HEK293 (cell line): ENCODE measurements at regions not wholly inside any gene's neighbourhood (a gene's known extent, or its start where the extent isn't known, plus 50 kb on each side); places are given as distances from the start of the nearest gene placed in this dataset.

ENCODE experiments used
- CTCF ChIA-PET: fragments of 350-600 bp; formaldehyde crosslinking; extraction: SDS; loops from one replicate; lab custom pipeline; 2021; ENCODE audit warnings: antibody characterized with exemption; lab: Yijun Ruan, JAX
- POLR2A ChIA-PET: fragments of 300-600 bp; formaldehyde crosslinking; extraction: SDS; loops from one replicate; lab custom pipeline; 2020; ENCODE audit warnings: antibody characterized with exemption, inconsistent platforms; lab: Yijun Ruan, JAX
- H3K27ac ChIP-seq: fragments of 200-500 bp; sonication (Bioruptor generic); 2 replicates; pipeline ENCODE4 v1.5.1; 2014; ENCODE audit warnings: low read depth, low read length, control low read depth, inconsistent platforms; ENCODE audit errors: extremely low read depth
- H3K36me3 ChIP-seq, 2 experiments: fragments of 200-500 bp in 1 of 2; sonication (Bioruptor generic) in 1 of 2; 1 replicate in 1 of 2; 2 replicates in 1 of 2; pipeline ENCODE4 v1.5.1; 2014 to 2017; ENCODE audit warnings: inconsistent platforms in 2 of 2, low read length in 2 of 2; ENCODE audit not compliant: control insufficient read depth in 2 of 2, insufficient read depth in 1 of 2
- H3K4me1 ChIP-seq: fragments of 200-500 bp; sonication (Bioruptor generic); 2 replicates; pipeline ENCODE4 v1.5.1; 2014; ENCODE audit warnings: mild to moderate bottlenecking, low read length, inconsistent platforms; ENCODE audit not compliant: control insufficient read depth, insufficient read depth
- H3K4me3 ChIP-seq: 2 replicates; pipeline ENCODE4 v1.5.1; 2011; ENCODE audit warnings: low read depth, mild to moderate bottlenecking, control low read depth, low read length, moderate library complexity
- H3K9me3 ChIP-seq: fragments of 200-500 bp; sonication (Bioruptor generic); 2 replicates; pipeline ENCODE4 v1.5.1; 2014; ENCODE audit warnings: low read depth, low read length, inconsistent platforms; ENCODE audit not compliant: control insufficient read depth, insufficient read depth
- HOXC10 ChIP-seq: sonication (generic); formaldehyde crosslinking; IDR thresholded peaks from 2 replicates; pipeline ENCODE4 v1.8.1; 2023; ENCODE audit warnings: mild to moderate bottlenecking, missing genetic modification reagents
- IKZF3 ChIP-seq: fragments of 450-650 bp; IDR thresholded peaks from 2 replicates; pipeline ENCODE4 v1.5.0; 2018; ENCODE audit warnings: missing biosample characterization, mild to moderate bottlenecking, missing genetic modification characterization, moderate library complexity
- PRDM6 ChIP-seq: fragments of 450-650 bp; formaldehyde crosslinking; IDR thresholded peaks from 2 replicates; pipeline ENCODE4 v1.5.1; 2017; ENCODE audit warnings: missing biosample characterization, missing genetic modification characterization
- SCRT1 ChIP-seq: fragments of 450-650 bp; formaldehyde crosslinking; IDR thresholded peaks from 2 replicates; pipeline ENCODE4 v1.5.1; 2016; ENCODE audit warnings: missing biosample characterization, missing genetic modification characterization, borderline replicate concordance
- SP3 ChIP-seq: fragments of 450-650 bp; formaldehyde crosslinking; IDR thresholded peaks from 2 replicates; pipeline ENCODE4 v1.5.1; 2016; ENCODE audit warnings: missing biosample characterization, missing genetic modification characterization
- SP7 ChIP-seq: fragments of 450-650 bp; formaldehyde crosslinking; IDR thresholded peaks from 2 replicates; pipeline ENCODE4 v1.5.1; 2016; ENCODE audit warnings: missing biosample characterization, missing genetic modification characterization
- TRIM28 ChIP-seq: IDR thresholded peaks from 2 replicates; pipeline ENCODE4 v1.6.1; 2011; ENCODE audit warnings: low read length, control low read depth, borderline replicate concordance
- ZBTB8A ChIP-seq: fragments of 450-650 bp; formaldehyde crosslinking; IDR thresholded peaks from 2 replicates; pipeline ENCODE4 v1.5.1; 2016; ENCODE audit warnings: missing biosample characterization, missing genetic modification characterization
- ZEB2 ChIP-seq: fragments of 450-650 bp; formaldehyde crosslinking; IDR thresholded peaks from 2 replicates; pipeline ENCODE4 v1.5.1; 2016; ENCODE audit warnings: missing biosample characterization, missing genetic modification characterization
- ZFHX2 ChIP-seq: fragments of 450-650 bp; formaldehyde crosslinking; conservative IDR thresholded peaks from 2 replicates; pipeline ENCODE4 v1.5.1; 2016; ENCODE audit warnings: missing biosample characterization, missing genetic modification characterization
- ZNF121 ChIP-seq: fragments of 450-650 bp; formaldehyde crosslinking; IDR thresholded peaks from 2 replicates; pipeline ENCODE4 v1.5.1; 2016; ENCODE audit warnings: missing biosample characterization, missing genetic modification characterization
- ZNF184 ChIP-seq: fragments of 450-650 bp; IDR thresholded peaks from 2 replicates; pipeline ENCODE4 v1.5.1; 2018; ENCODE audit warnings: missing biosample characterization, mild to moderate bottlenecking, missing genetic modification characterization
- ZNF280C ChIP-seq: fragments of 450-650 bp; formaldehyde crosslinking; IDR thresholded peaks from 2 replicates; pipeline ENCODE4 v1.5.1; 2016; ENCODE audit warnings: missing biosample characterization, missing genetic modification characterization
- ZNF366 ChIP-seq: fragments of 450-650 bp; formaldehyde crosslinking; conservative IDR thresholded peaks from 2 replicates; pipeline ENCODE4 v1.5.1; 2016; ENCODE audit warnings: missing biosample characterization, missing genetic modification characterization
- ZNF548 ChIP-seq: fragments of 450-650 bp; formaldehyde crosslinking; IDR thresholded peaks from 2 replicates; pipeline ENCODE4 v1.5.1; 2016; ENCODE audit warnings: missing biosample characterization, missing genetic modification characterization
- ZNF600 ChIP-seq: fragments of 450-650 bp; formaldehyde crosslinking; IDR thresholded peaks from 2 replicates; pipeline ENCODE4 v1.5.1; 2016; ENCODE audit warnings: missing biosample characterization, missing genetic modification characterization
- ZNF629 ChIP-seq: fragments of 450-650 bp; formaldehyde crosslinking; IDR thresholded peaks from 2 replicates; pipeline ENCODE4 v1.5.1; 2017; ENCODE audit warnings: missing biosample characterization, missing genetic modification characterization
- ZNF658 ChIP-seq: fragments of 450-650 bp; formaldehyde crosslinking; IDR thresholded peaks from 2 replicates; pipeline ENCODE4; 2016; ENCODE audit warnings: missing biosample characterization, missing genetic modification characterization

- TF ChIP-seq ZNF366 (no peak), ZEB2 (no peak), ZNF121 (tag by site-specific recombination) (no peak), ZNF658 (tag by site-specific recombination) (no peak), ZFHX2 (tag by site-specific recombination) (no peak)
Observed at GRCh38 chr11:95714843-95715776, 74.5 kb downstream of the FAM76B start (continued).

- Histone ChIP-seq H3K4me1 (no peaks in the 10 kb centered on the region), H3K36me3 (no peaks in the 10 kb centered on the region), H3K9me3 (no peaks in the 10 kb centered on the region), H3K27ac (no peak overlapping the region), H3K4me3 (no peak overlapping the region)
- CTCF ChIA-PET, result interaction anchor here (3.1 kb wide), 1 partner anchor 8 kb away, joined by 15 read pairs; no protein-coding TSS in a partner anchor
- TF ChIP-seq TRIM28 (no peak), HOXC10 (CRISPR knock-in tag) (no peak), PRDM6 (tag by site-specific recombination) (no peak), SP3 (tag by site-specific recombination) (no peak), ZNF184 (tag by site-specific recombination) (no peak), ZNF548 (tag by site-specific recombination) (no peak), ZNF629 (tag by site-specific recombination) (no peak), SCRT1 (tag by site-specific recombination) (no peak), SP7 (tag by site-specific recombination) (no peak)
- POLR2A ChIA-PET, result no interaction called here
Observed at GRCh38 chr11:95713428-95713827, 76.2 kb downstream of the FAM76B start.

GRCh38 chr11:95711945-95712221 is 77.7 kb downstream of the FAM76B start:
- Histone ChIP-seq H3K27ac (no peak overlapping the region), H3K4me3 (no peak overlapping the region), H3K4me1 (no peaks in the 10 kb centered on the region), H3K36me3 (no peaks in the 10 kb centered on the region), H3K9me3 (no peaks in the 10 kb centered on the region)
- no peak for TF ChIP-seq ZBTB8A
- TF ChIP-seq ZNF600 (tag by site-specific recombination), result no peak
- no peak for TF ChIP-seq ZNF280C (tag by site-specific recombination)
- no peak for TF ChIP-seq IKZF3 (tag by site-specific recombination)
- ChIA-PET CTCF (interaction anchor here (0.6 to 8.1 kb wide), 3 partner anchors 10 to 557 kb away, joined by 3 to 169 read pairs (median 6); no protein-coding TSS in a partner anchor), POLR2A (no interaction called here)
